Naive thymus-derived CD4-positive, alpha-beta T cell (primary cell): ENCODE measurements at regions not wholly inside any gene's neighbourhood (a gene's known extent, or its start where the extent isn't known, plus 50 kb on each side); places are given as distances from the start of the nearest gene placed in this dataset.

Experiments used
- ATAC-seq: fragments of 150-1000 bp; cut with Tn5 transposase; 2 replicates; pipeline ENCODE4 v1.10.0; 2021; ENCODE audit warnings: mild to moderate bottlenecking, moderate library complexity
- CTCF ChIA-PET: fragments of 350-600 bp; sonication (Branson Sonifier 250); formaldehyde crosslinking; loops from one replicate; lab custom pipeline; 2021; ENCODE audit warnings: antibody characterized with exemption; lab: Charles Lee
- POLR2A ChIA-PET: fragments of 350-600 bp; sonication (Branson Sonifier 250); formaldehyde crosslinking; loops from one replicate; lab custom pipeline; 2021; ENCODE audit warnings: antibody characterized with exemption, inconsistent platforms; lab: Charles Lee
- DNase-seq, 9 donors: peaks; one replicate each; pipeline versions ENCODE4 v3.0.0 to v3.0.0-alpha.2; 2020 to 2022; ENCODE audit warnings: mixed read lengths in 1 of 9
- H3K27ac ChIP-seq: one replicate; pipeline ENCODE4 v1.7.0; 2013; ENCODE audit warnings: mild to moderate bottlenecking, low read depth, low read length, moderate library complexity
- H3K27me3 ChIP-seq, 2 donors: one replicate each; pipeline ENCODE4 v1.7.0; 2013; ENCODE audit warnings: low read length in 2 of 2, mild to moderate bottlenecking in 2 of 2, moderate library complexity in 2 of 2; ENCODE audit not compliant: control insufficient read depth in 2 of 2, insufficient read depth in 2 of 2
- H3K36me3 ChIP-seq, 3 experiments: 1 replicate in 2 of 3; 2 replicates in 1 of 3; pipeline ENCODE4 v1.7.0; 2013; ENCODE audit warnings: low read length in 3 of 3, mild to moderate bottlenecking in 3 of 3, moderate library complexity in 1 of 3; ENCODE audit not compliant: insufficient read depth in 3 of 3, control insufficient read depth in 2 of 3
- H3K4me1 ChIP-seq, 2 donors: one replicate each; pipeline ENCODE4 v1.7.0; 2013; ENCODE audit warnings: low read length in 2 of 2, mild to moderate bottlenecking in 2 of 2, moderate library complexity in 1 of 2; ENCODE audit not compliant: control insufficient read depth in 2 of 2, insufficient read depth in 2 of 2
- H3K4me3 ChIP-seq: 2 replicates; pipeline ENCODE4 v1.7.0; 2013; ENCODE audit warnings: mild to moderate bottlenecking, low read length
- H3K9me3 ChIP-seq, 3 experiments: 1 replicate in 2 of 3; 2 replicates in 1 of 3; pipeline ENCODE4 v1.7.0; 2013; ENCODE audit warnings: low read length in 3 of 3; ENCODE audit not compliant: control insufficient read depth in 2 of 3
- H3K27ac Mint-ChIP-seq, 9 donors: one replicate each; pipeline ENCODE4 v1.8.0; 2020 to 2022; ENCODE audit warnings: mixed read lengths in 9 of 9, mild to moderate bottlenecking in 8 of 9, moderate library complexity in 5 of 9, inconsistent platforms in 2 of 9
- H3K27me3 Mint-ChIP-seq, 5 donors: one replicate each; pipeline ENCODE4 v1.8.0; 2021 to 2022; ENCODE audit warnings: mixed read lengths in 5 of 5, mild to moderate bottlenecking in 1 of 5
- H3K36me3 Mint-ChIP-seq, 5 donors: one replicate each; pipeline ENCODE4 v1.8.0; 2020 to 2022; ENCODE audit warnings: mixed read lengths in 5 of 5, mild to moderate bottlenecking in 3 of 5, inconsistent platforms in 1 of 5
- H3K4me1 Mint-ChIP-seq, 7 donors: one replicate each; pipeline ENCODE4 v1.8.0; 2020 to 2022; ENCODE audit warnings: mixed read lengths in 7 of 7, mild to moderate bottlenecking in 3 of 7, inconsistent platforms in 1 of 7
- H3K4me3 Mint-ChIP-seq, 10 donors: one replicate each; pipeline ENCODE4 v1.8.0; 2020 to 2022; ENCODE audit warnings: mild to moderate bottlenecking in 10 of 10, mixed read lengths in 10 of 10, moderate library complexity in 6 of 10, inconsistent platforms in 2 of 10
- H3K9me3 Mint-ChIP-seq, 11 donors: one replicate each; pipeline ENCODE4 v1.8.0; 2020 to 2022; ENCODE audit warnings: mixed read lengths in 11 of 11, mild to moderate bottlenecking in 4 of 11, inconsistent platforms in 1 of 11, moderate library complexity in 1 of 11
- intact Hi-C, 2 donors: fragments of 100-400 bp; cut with micrococcal nuclease; formaldehyde crosslinking; loops; one replicate each; pipeline ENCODE4 v1.15.1; 2023

DNA sequence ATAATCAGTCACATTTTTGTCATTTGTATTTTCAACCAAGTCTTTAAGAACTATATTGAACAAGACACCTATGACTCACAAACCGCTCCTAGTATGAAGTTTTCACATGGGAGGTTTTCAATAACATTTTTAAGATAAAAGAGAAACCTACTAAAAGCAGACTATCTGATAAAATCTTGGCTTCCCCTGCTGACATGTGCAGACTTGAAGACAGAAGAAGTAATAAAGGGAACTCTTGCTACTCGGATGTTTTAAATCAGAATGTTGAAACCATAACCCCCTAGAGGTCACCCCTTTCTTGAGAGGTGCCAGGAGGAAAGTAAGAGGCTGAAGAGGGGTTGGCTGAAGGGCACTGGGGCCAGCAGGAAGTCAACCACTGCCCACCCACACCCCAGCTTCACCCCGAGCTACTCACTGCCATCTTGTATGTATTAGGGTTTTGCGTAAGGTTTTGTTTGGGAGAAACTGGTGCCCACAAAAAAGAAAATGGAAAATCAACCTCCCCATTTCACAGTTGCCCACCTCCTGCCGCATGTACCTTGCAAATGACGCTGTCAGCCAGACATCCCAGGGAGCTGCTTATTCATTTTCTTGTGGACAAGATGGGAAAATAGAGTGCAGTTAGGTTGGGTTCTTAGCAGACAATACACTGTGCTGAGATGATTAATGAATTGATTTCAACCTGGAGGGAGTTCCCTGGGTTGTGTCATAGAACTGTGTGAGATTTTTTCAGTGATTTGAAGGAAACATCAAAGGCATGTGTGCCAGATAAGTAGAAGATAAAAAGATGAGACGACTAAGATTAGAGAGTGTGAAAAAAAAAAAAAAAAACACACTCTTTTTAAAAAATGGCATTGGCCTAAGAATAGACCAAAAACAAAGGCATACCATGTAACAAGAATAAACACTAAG is 83.2 kb upstream of the TAB2 start:
- Histone ChIP-seq H3K4me3 (peak overlapping the region; percentile 34), H3K27ac (peak overlapping the region; percentile 81), H3K4me1 (peaks cover 30 to 40% of the 10 kb centered on the region in 2 donors), H3K9me3 (peaks cover 0 to 10% (median 0%) of the 10 kb centered on the region in 3 experiments), H3K36me3 (no peaks in the 10 kb centered on the region), H3K27me3 (no peaks in the 10 kb centered on the region)
- Mint-ChIP-seq H3K9me3 (peaks cover 0 to 18% (median 7%) of the 10 kb centered on the region in 11 donors), H3K27me3 (no peaks in the 10 kb centered on the region), H3K4me1 (peaks cover 35 to 69% (median 52%) of the 10 kb centered on the region in 7 donors), H3K27ac (peak overlapping the region; percentile 92 to 99 (median 96)), H3K36me3 (peaks cover 0 to 71% (median 0%) of the 10 kb centered on the region in 5 donors), H3K4me3 (peak overlapping the region; percentile 69 to 85 (median 78))
- DNase-seq (peak in 8 of 9 donors; percentile 41 to 72 (median 58)), ATAC-seq (peak; percentile 81)
- ChIA-PET POLR2A (interaction anchor here (0.5 to 1.2 kb wide), 3 partner anchors 12 to 94 kb away, joined by 3 read pairs; no protein-coding TSS in a partner anchor), CTCF (interaction anchor here (1.1 kb wide), 1 partner anchor 103 kb away, joined by 3 read pairs; no protein-coding TSS in a partner anchor)
- intact Hi-C loops, result loop anchor here (1.0 to 5.0 kb wide), 10 partner anchors 9 to 283 kb away; partner anchors contain the start of gene TAB2 (in 2 of the 2)

DNA sequence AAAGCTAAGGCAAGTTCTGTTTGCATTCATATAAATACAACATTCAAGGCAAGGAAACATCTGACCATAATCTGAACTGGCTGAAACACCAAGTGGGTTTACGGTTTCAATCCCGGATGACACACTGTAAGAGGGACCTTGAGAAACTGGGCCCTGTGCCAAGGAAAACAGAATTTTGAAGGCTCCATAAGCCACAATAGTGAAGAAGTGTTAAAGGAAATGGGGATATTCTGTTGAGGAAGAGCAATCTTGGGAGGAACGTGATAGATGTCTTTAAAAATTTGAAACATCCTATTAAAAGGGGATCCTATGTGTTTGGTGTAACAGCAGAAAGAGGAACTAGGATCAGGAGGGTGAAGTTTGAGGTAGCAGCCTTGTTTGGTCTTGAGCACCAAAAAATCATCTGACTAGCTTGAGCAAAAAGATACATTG is 82.4 kb upstream of the TAB2 start:
- Mint-ChIP-seq H3K27ac (peak overlapping the region; percentile 5 to 99 (median 95)), H3K4me1 (peaks cover 35 to 67% (median 51%) of the 10 kb centered on the region in 7 donors), H3K36me3 (peaks cover 0 to 73% (median 2%) of the 10 kb centered on the region in 5 donors), H3K9me3 (peaks cover 0 to 25% (median 12%) of the 10 kb centered on the region in 11 donors), H3K4me3 (peak overlapping the region in 8 of 10 donors; percentile 38 to 85 (median 76)), H3K27me3 (no peaks in the 10 kb centered on the region)
- ChIA-PET CTCF (interaction anchor here (0.7 to 1.1 kb wide), 2 partner anchors 14 to 104 kb away, joined by 3 read pairs; no protein-coding TSS in a partner anchor), POLR2A (interaction anchor here (1.5 kb wide), 1 partner anchor 26 kb away, joined by 4 read pairs; no protein-coding TSS in a partner anchor)
- Histone ChIP-seq H3K4me1 (peaks cover 30 to 40% of the 10 kb centered on the region in 2 donors), H3K36me3 (no peaks in the 10 kb centered on the region), H3K27ac (peak overlapping the region; percentile 9), H3K4me3 (no peak overlapping the region), H3K9me3 (peaks cover 0 to 14% (median 0%) of the 10 kb centered on the region in 3 experiments), H3K27me3 (no peaks in the 10 kb centered on the region)
- ATAC-seq (no peak), DNase-seq (no peak)
- intact Hi-C loops, result loop anchor here in 1 of 2 donors (2.0 kb wide), 2 partner anchors 44 to 94 kb away; no protein-coding TSS in a partner anchor

DNA sequence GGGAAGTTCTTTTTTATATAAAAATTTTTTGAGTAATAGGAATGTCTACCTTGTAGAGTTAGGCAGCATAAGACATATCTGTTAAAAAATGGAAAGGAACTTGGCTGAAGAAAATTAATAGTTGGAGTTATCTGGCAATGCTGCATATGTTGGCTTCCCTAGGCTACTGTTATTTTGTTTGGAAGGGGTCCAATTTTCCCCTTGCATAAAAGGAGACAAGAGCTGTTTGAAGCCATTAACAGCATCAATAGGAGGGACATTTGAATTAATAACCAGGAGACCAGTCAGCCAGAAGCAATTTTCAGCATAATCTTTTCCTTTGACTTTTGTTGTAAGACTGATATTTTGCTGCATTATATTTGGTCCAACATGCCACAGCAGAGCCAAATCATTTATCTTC is 80.9 kb upstream of the TAB2 start:
- H3K4me3 Mint-ChIP-seq, result no peak overlapping the region
- ChIA-PET CTCF (interaction anchor here (1.4 kb wide), 1 partner anchor 16 kb away, joined by 3 read pairs; no protein-coding TSS in a partner anchor), POLR2A (no interaction called here)
- peaks cover 0 to 16% (median 0%) of the 10 kb centered on the region in 3 experiments for H3K9me3 ChIP-seq
- H3K4me1 Mint-ChIP-seq, result peaks cover 34 to 54% (median 42%) of the 10 kb centered on the region in 7 donors
- no peaks in the 10 kb centered on the region for H3K27me3 ChIP-seq
- H3K4me3 ChIP-seq, result no peak overlapping the region
- peaks cover 0 to 32% (median 15%) of the 10 kb centered on the region in 11 donors for H3K9me3 Mint-ChIP-seq
- DNase-seq, result no peak
- H3K36me3 ChIP-seq, result no peaks in the 10 kb centered on the region
- intact Hi-C loops, result no loop called here
- H3K27ac ChIP-seq, result no peak overlapping the region
- H3K27ac Mint-ChIP-seq, result peak overlapping the region in 1 of 9 donors; percentile 34
- no peaks in the 10 kb centered on the region for H3K27me3 Mint-ChIP-seq
- peaks cover 0 to 70% (median 4%) of the 10 kb centered on the region in 5 donors for H3K36me3 Mint-ChIP-seq
- ATAC-seq, result no peak
- peaks cover 30 to 38% of the 10 kb centered on the region in 2 donors for H3K4me1 ChIP-seq

DNA sequence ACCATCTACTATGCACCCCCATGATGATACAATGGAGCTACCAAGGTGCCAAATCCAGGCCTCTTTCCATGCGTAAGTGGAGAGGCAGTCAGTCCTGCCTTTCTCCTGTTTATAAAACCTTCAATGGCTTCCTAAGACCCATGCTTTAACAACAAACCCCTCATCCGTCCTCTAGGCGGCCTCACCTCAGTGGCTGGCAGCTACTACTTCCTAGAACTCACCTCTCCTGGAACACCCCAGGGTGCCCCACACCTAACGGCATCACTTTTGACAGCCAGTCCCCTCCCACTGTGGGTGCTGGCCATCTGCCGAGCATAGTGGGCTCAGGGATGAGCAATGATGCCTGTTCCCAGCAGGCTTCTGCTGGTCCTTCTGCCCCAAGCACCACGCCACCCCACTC is 80.0 kb upstream of the TAB2 start:
- peaks cover 26 to 45% (median 33%) of the 10 kb centered on the region in 7 donors for H3K4me1 Mint-ChIP-seq
- Histone ChIP-seq H3K9me3 (peaks cover 0 to 16% (median 0%) of the 10 kb centered on the region in 3 experiments), H3K27me3 (no peaks in the 10 kb centered on the region), H3K27ac (no peak overlapping the region), H3K4me1 (peaks cover 28 to 29% of the 10 kb centered on the region in 2 donors), H3K36me3 (no peaks in the 10 kb centered on the region), H3K4me3 (no peak overlapping the region)
- H3K4me3 Mint-ChIP-seq, result no peak overlapping the region
- intact Hi-C loops, result no loop called here
- H3K27ac Mint-ChIP-seq, result peak overlapping the region in 3 of 9 donors; percentile 14 to 76 (median 64)
- H3K9me3 Mint-ChIP-seq, result peaks cover 0 to 37% (median 18%) of the 10 kb centered on the region in 11 donors
- peaks cover 0 to 68% (median 5%) of the 10 kb centered on the region in 5 donors for H3K36me3 Mint-ChIP-seq
- ChIA-PET POLR2A (interaction anchor here (0.5 to 1.1 kb wide), 3 partner anchors 27 to 143 kb away, joined by 3 to 4 read pairs (median 3); no protein-coding TSS in a partner anchor), CTCF (interaction anchor here (0.5 kb wide), 1 partner anchor 59 kb away, joined by 3 read pairs; no protein-coding TSS in a partner anchor)
- no peaks in the 10 kb centered on the region for H3K27me3 Mint-ChIP-seq
- DNase-seq (no peak), ATAC-seq (no peak)

DNA sequence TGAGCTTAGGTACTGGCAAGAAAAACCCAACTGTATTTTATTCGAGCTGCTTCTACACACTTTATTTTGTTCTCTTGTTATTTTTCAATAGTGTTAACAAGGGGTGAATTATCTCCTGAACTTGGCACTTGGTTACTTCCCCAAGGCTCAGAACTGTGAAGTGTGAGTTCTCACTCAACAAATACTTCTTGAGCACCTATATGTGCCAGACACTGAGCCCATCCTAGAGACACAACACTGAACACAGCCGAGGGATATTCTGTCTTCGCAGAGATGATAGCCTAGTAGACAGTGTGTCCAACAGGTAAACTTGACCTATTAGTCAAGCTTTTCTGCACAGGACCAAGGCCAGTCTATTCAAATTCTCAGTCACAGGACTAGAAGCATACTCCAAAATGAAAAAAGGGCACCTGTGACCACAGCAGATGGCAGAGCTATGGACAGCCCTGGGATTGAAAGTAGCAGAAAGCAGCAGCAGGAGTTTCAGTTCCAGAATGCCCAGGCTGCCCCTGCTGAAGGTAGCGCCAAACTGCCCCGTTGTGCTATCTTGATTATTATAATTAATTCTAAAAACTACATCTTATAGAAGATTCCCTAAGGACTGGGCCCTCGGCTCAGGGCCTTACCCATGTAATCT is 77.8 kb upstream of the TAB2 start:
- intact Hi-C loops, result no loop called here
- POLR2A ChIA-PET, result no interaction called here

DNA sequence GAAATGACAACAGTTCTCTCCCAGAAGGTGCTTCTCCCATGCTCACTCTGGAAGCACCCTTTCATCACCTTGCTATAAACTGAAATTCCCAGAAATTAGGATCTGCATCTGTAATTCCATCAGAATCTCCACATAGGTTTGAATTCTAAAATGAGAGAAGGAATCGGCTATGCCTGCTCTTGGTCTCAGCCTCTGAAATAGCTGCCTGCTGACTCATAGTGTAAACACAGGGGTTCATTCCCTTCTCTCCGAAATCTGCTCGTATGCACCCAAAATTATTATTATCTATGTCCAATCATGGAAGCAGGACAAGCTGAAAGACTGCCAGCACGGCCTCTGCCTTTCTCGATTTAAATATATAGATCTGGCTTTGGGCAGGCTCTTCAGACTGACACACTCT is 74.6 kb upstream of the TAB2 start:
- ATAC-seq (no peak), DNase-seq (no peak)
- Mint-ChIP-seq H3K27ac (no peak overlapping the region), H3K4me3 (no peak overlapping the region), H3K36me3 (peaks cover 0 to 46% (median 3%) of the 10 kb centered on the region in 5 donors), H3K4me1 (peaks cover 6 to 33% (median 23%) of the 10 kb centered on the region in 7 donors), H3K9me3 (peaks cover 0 to 37% (median 15%) of the 10 kb centered on the region in 11 donors), H3K27me3 (no peaks in the 10 kb centered on the region)
- Histone ChIP-seq H3K9me3 (peaks cover 0 to 16% (median 0%) of the 10 kb centered on the region in 3 experiments), H3K27me3 (no peaks in the 10 kb centered on the region), H3K27ac (no peak overlapping the region), H3K36me3 (no peaks in the 10 kb centered on the region), H3K4me1 (peaks cover 0 to 7% of the 10 kb centered on the region in 2 donors), H3K4me3 (no peak overlapping the region)
- CTCF ChIA-PET, result no interaction called here
- intact Hi-C loops, result loop anchor here in 1 of 2 donors (1.0 kb wide), 2 partner anchors 9 to 20 kb away; no protein-coding TSS in a partner anchor
- POLR2A ChIA-PET, result no interaction called here

More for the DNA sequence above, 77.8 kb upstream of the TAB2 start:
- Mint-ChIP-seq H3K36me3 (peaks cover 0 to 63% (median 5%) of the 10 kb centered on the region in 5 donors), H3K9me3 (peaks cover 0 to 42% (median 18%) of the 10 kb centered on the region in 11 donors), H3K27ac (no peak overlapping the region), H3K27me3 (no peaks in the 10 kb centered on the region), H3K4me3 (no peak overlapping the region), H3K4me1 (peaks cover 11 to 36% (median 21%) of the 10 kb centered on the region in 7 donors)
- Histone ChIP-seq H3K27ac (no peak overlapping the region), H3K4me3 (no peak overlapping the region), H3K4me1 (peaks cover 5 to 12% of the 10 kb centered on the region in 2 donors), H3K9me3 (peaks cover 0 to 16% (median 0%) of the 10 kb centered on the region in 3 experiments), H3K36me3 (no peaks in the 10 kb centered on the region), H3K27me3 (no peaks in the 10 kb centered on the region)
- no peak for ATAC-seq
- DNase-seq, result no peak
- CTCF ChIA-PET, result interaction anchor here (1.2 kb wide), 1 partner anchor 192 kb away, joined by 5 read pairs; no protein-coding TSS in a partner anchor
